Astrocyte (in vitro differentiated cells and primary cell): ENCODE measurements at regions not wholly inside any gene's neighbourhood (a gene's known extent, or its start where the extent isn't known, plus 50 kb on each side); places are given as distances from the start of the nearest gene placed in this dataset.
"Not testable (repeated sequence)": the region's sequence is repeated elsewhere in the genome, so short reads cannot be mapped to it uniquely, and the experiment has no call there.

ENCODE experiments used
- DNase-seq: peaks from one replicate; pipeline ENCODE4 v3.0.0-alpha.2; 2010; ENCODE audit warnings: low read depth
- FAIRE-seq: peaks from 2 replicates; lab custom pipeline; 2011; peaks lifted over from hg19 to GRCh38; lab: Jason Lieb, UNC
- H2AFZ ChIP-seq: 2 replicates; pipeline ENCODE4 v1.6.0; 2012; ENCODE audit warnings: low read depth, low read length, inconsistent platforms
- H3K27ac ChIP-seq: 2 replicates; pipeline ENCODE4 v1.5.1; 2011; ENCODE audit warnings: low read depth, low read length, inconsistent platforms
- H3K27me3 ChIP-seq: 2 replicates; pipeline ENCODE4 v1.6.0; 2011; ENCODE audit warnings: low read length, inconsistent platforms; ENCODE audit not compliant: insufficient read depth
- H3K36me3 ChIP-seq: 2 replicates; pipeline ENCODE4 v1.5.1; 2011; ENCODE audit warnings: low read length, inconsistent platforms; ENCODE audit not compliant: insufficient read depth
- H3K4me1 ChIP-seq: 2 replicates; pipeline ENCODE4 v1.5.1; 2011; ENCODE audit warnings: low read length, inconsistent platforms; ENCODE audit not compliant: insufficient read depth
- H3K4me2 ChIP-seq: 2 replicates; pipeline ENCODE4 v1.6.0; 2012; ENCODE audit warnings: low read length, inconsistent platforms
- H3K4me3 ChIP-seq: 2 replicates; pipeline ENCODE4 v1.5.1; 2011; ENCODE audit warnings: low read depth, mild to moderate bottlenecking, low read length, inconsistent platforms; ENCODE audit not compliant: insufficient read depth
- H3K79me2 ChIP-seq: 2 replicates; pipeline ENCODE4 v1.6.0; 2012; ENCODE audit warnings: mild to moderate bottlenecking, low read length, inconsistent platforms; ENCODE audit not compliant: insufficient read depth
- H3K9ac ChIP-seq: 2 replicates; pipeline ENCODE4 v1.6.0; 2012; ENCODE audit warnings: mild to moderate bottlenecking, low read length, inconsistent platforms
- H3K9me3 ChIP-seq: 2 replicates; pipeline ENCODE4 v1.5.1; 2012; ENCODE audit warnings: low read depth, mild to moderate bottlenecking, low read length, inconsistent platforms; ENCODE audit not compliant: insufficient read depth
- H4K20me1 ChIP-seq: 2 replicates; pipeline ENCODE4 v1.6.0; 2012; ENCODE audit warnings: low read length, inconsistent platforms; ENCODE audit not compliant: insufficient read depth
- H3K27ac Mint-ChIP-seq: one replicate; pipeline ENCODE4 v1.8.0; 2021; ENCODE audit warnings: mild to moderate bottlenecking, mixed read lengths; ENCODE audit not compliant: unreplicated experiment
- H3K27me3 Mint-ChIP-seq: one replicate; pipeline ENCODE4 v1.8.0; 2021; ENCODE audit warnings: low read depth, mixed read lengths; ENCODE audit not compliant: unreplicated experiment
- H3K36me3 Mint-ChIP-seq: one replicate; pipeline ENCODE4 v1.8.0; 2021; ENCODE audit warnings: low read depth, mixed read lengths; ENCODE audit not compliant: unreplicated experiment
- H3K4me1 Mint-ChIP-seq: one replicate; pipeline ENCODE4 v1.8.0; 2021; ENCODE audit warnings: low read depth, mixed read lengths; ENCODE audit not compliant: unreplicated experiment
- H3K4me3 Mint-ChIP-seq: one replicate; pipeline ENCODE4 v1.8.0; 2021; ENCODE audit warnings: mild to moderate bottlenecking, moderate library complexity, mixed read lengths; ENCODE audit not compliant: unreplicated experiment
- H3K9me3 Mint-ChIP-seq: one replicate; pipeline ENCODE4 v1.8.0; 2021; ENCODE audit warnings: mild to moderate bottlenecking, mixed read lengths; ENCODE audit not compliant: unreplicated experiment
- CTCF ChIP-seq: IDR thresholded peaks from 2 replicates; pipeline ENCODE4 v1.5.1; 2011; ENCODE audit warnings: low read depth, mild to moderate bottlenecking, inconsistent platforms, low read length, moderate library complexity; ENCODE audit not compliant: insufficient read depth
- EZH2 ChIP-seq: IDR thresholded peaks from 2 replicates; pipeline ENCODE4 v1.6.1; 2012; ENCODE audit warnings: mild to moderate bottlenecking, low read length, inconsistent platforms; ENCODE audit not compliant: insufficient read depth

GRCh38 chr22:41034706-41035105 lies 57.7 kb upstream of the EP300 start:
- H3K79me2 ChIP-seq, result no peaks in the 10 kb centered on the region
- peaks cover 4% of the 10 kb centered on the region for H3K4me1 ChIP-seq
- H3K27ac ChIP-seq, result no peak overlapping the region
- Mint-ChIP-seq H3K9me3 (no peaks in the 10 kb centered on the region), H3K27me3 (peaks cover 17% of the 10 kb centered on the region), H3K4me3 (no peak overlapping the region), H3K27ac (no peak overlapping the region), H3K4me1 (no peaks in the 10 kb centered on the region), H3K36me3 (no peaks in the 10 kb centered on the region)
- FAIRE-seq, result no peak
- peaks cover 9% of the 10 kb centered on the region for H3K27me3 ChIP-seq
- DNase-seq, result no peak
- H3K9ac ChIP-seq, result no peak overlapping the region
- TF ChIP-seq EZH2 (no peak), CTCF (no peak)
- H3K9me3 ChIP-seq, result no peaks in the 10 kb centered on the region
- H3K36me3 ChIP-seq, result no peaks in the 10 kb centered on the region
- H3K4me3 ChIP-seq, result no peak overlapping the region
- H4K20me1 ChIP-seq, result no peaks in the 10 kb centered on the region
- H3K4me2 ChIP-seq, result no peak overlapping the region
- no peak overlapping the region for H2AFZ ChIP-seq

DNA sequence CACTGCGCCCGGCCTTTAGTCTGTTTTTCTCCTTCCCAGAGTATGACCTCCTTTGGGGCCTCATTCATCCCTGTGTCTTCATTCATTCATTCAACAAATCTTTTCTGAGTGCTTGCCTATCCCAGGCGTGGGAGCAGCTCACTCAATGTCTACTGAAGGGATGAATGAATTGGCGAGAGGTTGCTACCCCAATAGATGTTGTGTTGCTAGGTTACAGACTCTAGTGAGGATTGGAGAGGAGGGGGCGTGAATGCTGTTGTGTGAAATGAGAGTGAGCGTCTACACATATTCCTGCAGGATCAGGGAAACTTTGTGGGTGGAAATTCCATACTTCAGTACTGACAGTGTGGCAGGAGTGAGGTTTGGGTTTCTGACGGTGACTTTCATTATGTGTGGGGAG lies 55.5 kb upstream of the EP300 start:
- Histone ChIP-seq H3K4me2 (no peak overlapping the region), H3K9me3 (no peaks in the 10 kb centered on the region), H3K4me1 (no peaks in the 10 kb centered on the region), H3K27ac (no peak overlapping the region), H3K9ac (no peak overlapping the region), H3K27me3 (peaks cover 9% of the 10 kb centered on the region), H4K20me1 (no peaks in the 10 kb centered on the region), H3K4me3 (no peak overlapping the region), H3K79me2 (no peaks in the 10 kb centered on the region), H2AFZ (no peak overlapping the region), H3K36me3 (no peaks in the 10 kb centered on the region)
- FAIRE-seq (no peak), DNase-seq (no peak)
- Mint-ChIP-seq H3K4me3 (no peak overlapping the region), H3K4me1 (no peaks in the 10 kb centered on the region), H3K27me3 (peaks cover 17% of the 10 kb centered on the region), H3K36me3 (no peaks in the 10 kb centered on the region), H3K9me3 (no peaks in the 10 kb centered on the region), H3K27ac (no peak overlapping the region)
- TF ChIP-seq CTCF (no peak), EZH2 (no peak)

DNA sequence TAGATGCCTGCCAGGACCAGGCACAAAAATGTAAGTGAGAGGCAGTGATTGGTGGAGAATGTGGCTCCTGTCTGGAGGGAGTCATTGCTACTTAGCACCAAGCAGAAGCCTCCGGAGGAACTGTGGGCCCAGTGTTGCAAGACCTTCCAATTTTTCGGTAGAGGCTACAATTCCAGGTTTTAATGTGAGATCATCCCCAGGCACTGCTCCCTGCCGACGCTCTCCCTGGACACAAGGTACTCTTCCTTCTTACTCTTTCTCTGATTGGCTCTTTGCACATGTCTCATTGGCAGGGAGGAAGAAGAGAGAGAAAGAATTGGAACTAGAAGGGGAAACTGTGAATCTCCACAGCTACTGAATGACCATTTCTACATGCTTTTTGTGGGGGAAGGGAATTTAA lies 53.7 kb upstream of the EP300 start:
- Histone ChIP-seq H3K27me3 (peaks cover 9% of the 10 kb centered on the region), H3K4me2 (no peak overlapping the region), H3K27ac (no peak overlapping the region), H3K36me3 (no peaks in the 10 kb centered on the region), H2AFZ (peak overlapping the region; percentile 18), H3K9ac (no peak overlapping the region), H3K9me3 (no peaks in the 10 kb centered on the region), H3K79me2 (no peaks in the 10 kb centered on the region), H3K4me1 (no peaks in the 10 kb centered on the region), H4K20me1 (no peaks in the 10 kb centered on the region), H3K4me3 (no peak overlapping the region)
- no peaks in the 10 kb centered on the region for H3K4me1 Mint-ChIP-seq
- peaks cover 15% of the 10 kb centered on the region for H3K27me3 Mint-ChIP-seq
- FAIRE-seq (no peak), DNase-seq (no peak)
- TF ChIP-seq CTCF, result no peak
- TF ChIP-seq EZH2, result no peak
- no peak overlapping the region for H3K4me3 Mint-ChIP-seq
- H3K9me3 Mint-ChIP-seq, result no peaks in the 10 kb centered on the region
- no peak overlapping the region for H3K27ac Mint-ChIP-seq
- H3K36me3 Mint-ChIP-seq, result no peaks in the 10 kb centered on the region

DNA sequence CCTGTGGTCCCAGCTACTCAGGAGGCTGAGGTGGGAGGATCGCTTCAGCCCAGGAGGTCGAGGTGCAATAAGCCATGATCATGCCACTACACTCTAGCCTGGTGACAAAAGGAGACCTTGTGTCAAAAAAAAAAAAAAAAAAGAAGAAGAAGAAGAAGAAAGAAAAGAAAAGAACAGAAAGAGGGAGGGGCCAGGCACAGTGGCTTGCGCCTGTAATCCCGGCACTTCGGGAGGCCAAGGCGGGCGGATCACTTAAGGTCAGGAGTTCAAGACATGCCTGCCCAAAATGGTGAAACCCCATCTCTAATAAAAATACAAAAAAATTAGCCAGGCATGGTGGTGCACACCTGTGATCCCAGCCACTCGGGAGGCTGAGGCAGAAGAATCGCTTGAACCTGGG lies 52.8 kb upstream of the EP300 start:
- not testable (repeated sequence) for H3K4me2 ChIP-seq, H3K4me1 Mint-ChIP-seq, H3K27me3 ChIP-seq, H3K36me3 ChIP-seq, H3K79me2 ChIP-seq, H4K20me1 ChIP-seq, H3K36me3 Mint-ChIP-seq, H3K4me1 ChIP-seq, H3K4me3 Mint-ChIP-seq, H2AFZ ChIP-seq, H3K4me3 ChIP-seq, H3K27ac Mint-ChIP-seq, H3K27ac ChIP-seq, FAIRE-seq, DNase-seq, H3K9me3 ChIP-seq, H3K9me3 Mint-ChIP-seq, H3K9ac ChIP-seq
- peaks cover 12% of the 10 kb centered on the region for H3K27me3 Mint-ChIP-seq
